Endodermal cell (in vitro differentiated cells): ENCODE measurements at regions not wholly inside any gene's neighbourhood (a gene's known extent, or its start where the extent isn't known, plus 50 kb on each side); places are given as distances from the start of the nearest gene placed in this dataset.

Experiments used
- DNase-seq: peaks from one replicate; pipeline ENCODE4 v3.0.0-alpha.2; 2017
- H3K27ac ChIP-seq: 2 replicates; pipeline ENCODE4 v1.5.1; 2013; ENCODE audit warnings: mild to moderate bottlenecking, low read depth, low read length, moderate library complexity
- H3K27me3 ChIP-seq: 2 replicates; pipeline ENCODE4 v1.6.1; 2013; ENCODE audit warnings: mild to moderate bottlenecking, low read length, moderate library complexity; ENCODE audit not compliant: insufficient read depth, control insufficient read depth, poor library complexity, severe bottlenecking
- H3K36me3 ChIP-seq: 2 replicates; pipeline ENCODE4 v1.7.0; 2013; ENCODE audit warnings: mild to moderate bottlenecking, low read length, moderate library complexity; ENCODE audit not compliant: control insufficient read depth, insufficient read depth
- H3K4me1 ChIP-seq: one replicate; pipeline ENCODE4 v1.7.0; 2013; ENCODE audit warnings: low read length; ENCODE audit not compliant: control insufficient read depth, insufficient read depth
- H3K4me3 ChIP-seq: 2 replicates; pipeline ENCODE4 v1.5.1; 2013; ENCODE audit warnings: mild to moderate bottlenecking, low read length, moderate library complexity
- H3K9ac ChIP-seq: 2 replicates; pipeline ENCODE4 v1.6.1; 2013; ENCODE audit warnings: mild to moderate bottlenecking, low read length, moderate library complexity; ENCODE audit not compliant: poor library complexity, severe bottlenecking; ENCODE audit errors: extremely low read depth
- H3K9me3 ChIP-seq: 2 replicates; pipeline ENCODE4 v1.6.1; 2013; ENCODE audit warnings: mild to moderate bottlenecking, low read length, moderate library complexity; ENCODE audit not compliant: control insufficient read depth
- H3K27ac Mint-ChIP-seq: 2 replicates; pipeline ENCODE4 v1.8.0; 2020; ENCODE audit warnings: mixed read lengths
- H3K27me3 Mint-ChIP-seq: 2 replicates; pipeline ENCODE4 v1.8.0; 2021; ENCODE audit warnings: mild to moderate bottlenecking, mixed read lengths; ENCODE audit not compliant: insufficient read depth
- H3K36me3 Mint-ChIP-seq: 2 replicates; pipeline ENCODE4 v1.8.0; 2020; ENCODE audit warnings: low read depth, mixed read lengths
- H3K4me1 Mint-ChIP-seq: 2 replicates; pipeline ENCODE4 v1.8.0; 2020; ENCODE audit warnings: mixed read lengths
- H3K4me3 Mint-ChIP-seq: 2 replicates; pipeline ENCODE4 v1.8.0; 2020; ENCODE audit warnings: mild to moderate bottlenecking, moderate library complexity, mixed read lengths
- H3K9me3 Mint-ChIP-seq: 2 replicates; pipeline ENCODE4 v1.8.0; 2020; ENCODE audit warnings: mild to moderate bottlenecking, mixed read lengths
- CTCF ChIP-seq: fragments of 200-600 bp; sonication (generic); conservative IDR thresholded peaks from 2 replicates; pipeline ENCODE4 v1.5.0; 2021; ENCODE audit warnings: antibody characterized with exemption, mild to moderate bottlenecking
- whole genome bisulfite sequencing, 2 experiments: methylation state at CpG; one replicate each; pipeline versions ENCODE4 v1.1.5 to v1.1.7; 2013; ENCODE audit warnings: missing lambda C conversion rate in 2 of 2, mixed read lengths in 1 of 2; ENCODE audit not compliant: insufficient coverage in 1 of 2, insufficient read length in 1 of 2; 5-methylcytosine and 5-hydroxymethylcytosine counted together

GRCh38 chr2:128930101-128930500 is 611.4 kb upstream of the HS6ST1 start:
- Mint-ChIP-seq H3K36me3 (no peaks in the 10 kb centered on the region), H3K27ac (no peak overlapping the region), H3K4me3 (no peak overlapping the region), H3K4me1 (no peaks in the 10 kb centered on the region), H3K9me3 (peaks cover 21% of the 10 kb centered on the region), H3K27me3 (no peaks in the 10 kb centered on the region)
- H3K4me3 ChIP-seq, result no peak overlapping the region
- 89% methylated on average over 1 of the region's 1 CpG; no CpG with 5 or more reads in 1 of the 2 experiments for WGBS, 2 experiments
- peaks cover 7% of the 10 kb centered on the region for H3K9me3 ChIP-seq
- no peaks in the 10 kb centered on the region for H3K36me3 ChIP-seq
- no peaks in the 10 kb centered on the region for H3K27me3 ChIP-seq
- no peak overlapping the region for H3K9ac ChIP-seq
- H3K4me1 ChIP-seq, result no peaks in the 10 kb centered on the region
- no peak for TF ChIP-seq CTCF
- no peak overlapping the region for H3K27ac ChIP-seq
- DNase-seq, result no peak

- Histone ChIP-seq H3K4me3 (no peak overlapping the region), H3K9me3 (no peaks in the 10 kb centered on the region), H3K27me3 (no peaks in the 10 kb centered on the region), H3K4me1 (no peaks in the 10 kb centered on the region), H3K36me3 (no peaks in the 10 kb centered on the region), H3K9ac (no peak overlapping the region), H3K27ac (no peak overlapping the region)
- peaks cover 3% of the 10 kb centered on the region for H3K9me3 Mint-ChIP-seq
- H3K36me3 Mint-ChIP-seq, result no peaks in the 10 kb centered on the region
- H3K4me1 Mint-ChIP-seq, result no peaks in the 10 kb centered on the region
- no peak for DNase-seq
- 92% methylated on average over 12 of the region's 12 CpGs; no CpG with 5 or more reads in 1 of the 2 experiments for WGBS, 2 experiments
- no peak for TF ChIP-seq CTCF
- H3K4me3 Mint-ChIP-seq, result no peak overlapping the region
- H3K27ac Mint-ChIP-seq, result no peak overlapping the region
- no peaks in the 10 kb centered on the region for H3K27me3 Mint-ChIP-seq
These were observed 621.7 kb upstream of the HS6ST1 start for GRCh38 chr2:128940378-128940777.

- no peak overlapping the region for H3K9ac ChIP-seq
- Mint-ChIP-seq H3K27ac (no peak overlapping the region), H3K36me3 (no peaks in the 10 kb centered on the region), H3K4me1 (no peaks in the 10 kb centered on the region), H3K27me3 (no peaks in the 10 kb centered on the region), H3K4me3 (no peak overlapping the region), H3K9me3 (peaks cover 17% of the 10 kb centered on the region)
- no peaks in the 10 kb centered on the region for H3K36me3 ChIP-seq
- H3K4me3 ChIP-seq, result no peak overlapping the region
- WGBS, 2 experiments, result 62 to 80% methylated on average over 1 to 3 of the region's 3 CpGs
- DNase-seq, result no peak
- H3K27me3 ChIP-seq, result no peaks in the 10 kb centered on the region
- no peak overlapping the region for H3K27ac ChIP-seq
- H3K4me1 ChIP-seq, result no peaks in the 10 kb centered on the region
- no peaks in the 10 kb centered on the region for H3K9me3 ChIP-seq
- no peak for TF ChIP-seq CTCF
These were observed 623.1 kb upstream of the HS6ST1 start for GRCh38 chr2:128941751-128942150.
